ENCODE measurements at regions not wholly inside any gene's neighbourhood (a gene's known extent, or its start where the extent isn't known, plus 50 kb on each side); places are given as distances from the start of the nearest gene placed in this dataset.
A peak's percentile ranks its signal among the peaks of the same experiment; 100 is the strongest.
"Not testable (repeated sequence)": the region's sequence is repeated elsewhere in the genome, so short reads cannot be mapped to it uniquely, and the experiment has no call there.

GRCh38 chr13:95426631-95427030 is 125.4 kb upstream of the ABCC4 start:
- Histone ChIP-seq H3K9me3 (ENCODE audit: insufficient read depth, low read depth, low read length) (no peaks in the 10 kb centered on the region), H4K12ac (ENCODE audit: low read depth, low read length) (no peak overlapping the region), H3K27ac (ENCODE audit: low read depth, low read length) (no peak overlapping the region), H2BK120ac (ENCODE audit: insufficient read depth, low read length, poor library complexity) (no peak overlapping the region), H2AFZ (ENCODE audit: insufficient read depth, low read length, poor library complexity) (no peak overlapping the region), H2BK5ac (ENCODE audit: low read depth, low read length, poor library complexity) (no peak overlapping the region), H3K27me3 (ENCODE audit: insufficient read depth, low read length) (no peaks in the 10 kb centered on the region), H3K23ac (ENCODE audit: low read length) (no peak overlapping the region), H3K18ac (ENCODE audit: low read length) (no peak overlapping the region), H3K9ac (ENCODE audit: low read length) (no peak overlapping the region), H3K4me2 (ENCODE audit: low read length) (no peak overlapping the region), H3K4me3 (ENCODE audit: low read depth, low read length) (no peak overlapping the region), H3K4me1 (ENCODE audit: control insufficient read depth in 1 of 2, insufficient read depth in 2 of 2, low read length in 2 of 2) (peaks cover 0 to 2% of the 10 kb centered on the region in 2 experiments), H4K8ac (ENCODE audit: low read depth, low read length) (no peak overlapping the region), H2AK5ac (ENCODE audit: low read length) (no peak overlapping the region), H3K14ac (ENCODE audit: low read length) (no peak overlapping the region), H3K79me1 (ENCODE audit: low read length) (no peaks in the 10 kb centered on the region), H2BK12ac (ENCODE audit: low read length) (no peak overlapping the region), H3K79me2 (ENCODE audit: control insufficient read depth, insufficient read depth, low read length, poor library complexity) (no peaks in the 10 kb centered on the region), H4K91ac (ENCODE audit: low read depth, low read length) (no peak overlapping the region), H3K4ac (ENCODE audit: low read depth, low read length) (no peak overlapping the region), H3K36me3 (ENCODE audit: control insufficient read depth in 1 of 2, insufficient read depth in 2 of 2, low read length in 2 of 2) (no peaks in the 10 kb centered on the region)
- no CpG with 5 or more reads among the region's 6 CpGs for WGBS (ENCODE audit: extremely low coverage, insufficient coverage, insufficient read length)
- DNase-seq = peak; percentile 76 to 91

- H3K4ac ChIP-seq (ENCODE audit: low read depth, low read length); H2AFZ ChIP-seq (ENCODE audit: insufficient read depth, low read length, poor library complexity); H2BK5ac ChIP-seq (ENCODE audit: low read depth, low read length, poor library complexity); H3K14ac ChIP-seq (ENCODE audit: low read length); H3K36me3 ChIP-seq (ENCODE audit: control insufficient read depth in 1 of 2, insufficient read depth in 2 of 2, low read length in 2 of 2); H3K27ac ChIP-seq (ENCODE audit: low read depth, low read length); H3K4me3 ChIP-seq (ENCODE audit: low read depth, low read length); H3K79me2 ChIP-seq (ENCODE audit: control insufficient read depth, insufficient read depth, low read length, poor library complexity); H4K91ac ChIP-seq (ENCODE audit: low read depth, low read length); H3K79me1 ChIP-seq (ENCODE audit: low read length); H4K8ac ChIP-seq (ENCODE audit: low read depth, low read length); H3K18ac ChIP-seq (ENCODE audit: low read length); H4K12ac ChIP-seq (ENCODE audit: low read depth, low read length); H3K4me2 ChIP-seq (ENCODE audit: low read length); H2BK12ac ChIP-seq (ENCODE audit: low read length); H3K9ac ChIP-seq (ENCODE audit: low read length); H3K4me1 ChIP-seq (ENCODE audit: control insufficient read depth in 1 of 2, insufficient read depth in 2 of 2, low read length in 2 of 2); H2AK5ac ChIP-seq (ENCODE audit: low read length); H3K23ac ChIP-seq (ENCODE audit: low read length); H2BK120ac ChIP-seq (ENCODE audit: insufficient read depth, low read length, poor library complexity); H3K27me3 ChIP-seq (ENCODE audit: insufficient read depth, low read length); H3K9me3 ChIP-seq (ENCODE audit: insufficient read depth, low read depth, low read length): not testable (repeated sequence)
- DNase-seq = peak; percentile 7 to 79
- WGBS (ENCODE audit: extremely low coverage, insufficient coverage, insufficient read length) = no CpG with 5 or more reads among the region's 6 CpGs
Observed at GRCh38 chr13:95430525-95430924, 122.0 kb upstream of the CLDN10 start.

GRCh38 chr13:95432141-95432540 is 120.4 kb upstream of the CLDN10 start:
- no peak overlapping the region for H3K18ac ChIP-seq (ENCODE audit: low read length)
- H3K27ac ChIP-seq (ENCODE audit: low read depth, low read length) = no peak overlapping the region
- H3K9ac ChIP-seq (ENCODE audit: low read length) = no peak overlapping the region
- no peak overlapping the region for H3K4me3 ChIP-seq (ENCODE audit: low read depth, low read length)
- H3K27me3 ChIP-seq (ENCODE audit: insufficient read depth, low read length) = no peaks in the 10 kb centered on the region
- no peaks in the 10 kb centered on the region for H3K36me3 ChIP-seq (ENCODE audit: control insufficient read depth in 1 of 2, insufficient read depth in 2 of 2, low read length in 2 of 2)
- peak; percentile 40 to 63 for DNase-seq
- H3K79me2 ChIP-seq (ENCODE audit: control insufficient read depth, insufficient read depth, low read length, poor library complexity) = no peaks in the 10 kb centered on the region
- H3K14ac ChIP-seq (ENCODE audit: low read length) = no peak overlapping the region
- H2AK5ac ChIP-seq (ENCODE audit: low read length) = no peak overlapping the region
- no peak overlapping the region for H2BK12ac ChIP-seq (ENCODE audit: low read length)
- H2AFZ ChIP-seq (ENCODE audit: insufficient read depth, low read length, poor library complexity) = no peak overlapping the region
- H3K4me2 ChIP-seq (ENCODE audit: low read length) = no peak overlapping the region
- 100% methylated on average over 1 of the region's 4 CpGs for whole genome bisulfite sequencing (ENCODE audit: extremely low coverage, insufficient coverage, insufficient read length)
- no peak overlapping the region for H2BK120ac ChIP-seq (ENCODE audit: insufficient read depth, low read length, poor library complexity)
- no peak overlapping the region for H4K91ac ChIP-seq (ENCODE audit: low read depth, low read length)
- peaks cover 0 to 2% of the 10 kb centered on the region in 2 experiments for H3K4me1 ChIP-seq (ENCODE audit: control insufficient read depth in 1 of 2, insufficient read depth in 2 of 2, low read length in 2 of 2)
- no peak overlapping the region for H2BK5ac ChIP-seq (ENCODE audit: low read depth, low read length, poor library complexity)
- no peaks in the 10 kb centered on the region for H3K9me3 ChIP-seq (ENCODE audit: insufficient read depth, low read depth, low read length)
- H3K79me1 ChIP-seq (ENCODE audit: low read length) = no peaks in the 10 kb centered on the region
- no peak overlapping the region for H4K8ac ChIP-seq (ENCODE audit: low read depth, low read length)
- H3K23ac ChIP-seq (ENCODE audit: low read length) = no peak overlapping the region
- H3K4ac ChIP-seq (ENCODE audit: low read depth, low read length) = no peak overlapping the region
- H4K12ac ChIP-seq (ENCODE audit: low read depth, low read length) = no peak overlapping the region

- WGBS (ENCODE audit: extremely low coverage, insufficient coverage, insufficient read length) = no CpG with 5 or more reads among the region's 21 CpGs
- H3K9me3 ChIP-seq (ENCODE audit: insufficient read depth, low read depth, low read length) = no peaks in the 10 kb centered on the region
Observed at GRCh38 chr13:95433537-95433936, 119.0 kb upstream of the CLDN10 start.

More at GRCh38 chr13:95433537-95433936, 119.0 kb upstream of the CLDN10 start:
- H2BK5ac ChIP-seq (ENCODE audit: low read depth, low read length, poor library complexity) = no peak overlapping the region
- no peak overlapping the region for H3K4me3 ChIP-seq (ENCODE audit: low read depth, low read length)
- no peak overlapping the region for H3K23ac ChIP-seq (ENCODE audit: low read length)
- H2AK5ac ChIP-seq (ENCODE audit: low read length) = no peak overlapping the region
- no peak overlapping the region for H3K4me2 ChIP-seq (ENCODE audit: low read length)
- H3K18ac ChIP-seq (ENCODE audit: low read length) = no peak overlapping the region
- no peaks in the 10 kb centered on the region for H3K79me2 ChIP-seq (ENCODE audit: control insufficient read depth, insufficient read depth, low read length, poor library complexity)
- H3K4ac ChIP-seq (ENCODE audit: low read depth, low read length) = no peak overlapping the region
- H2BK12ac ChIP-seq (ENCODE audit: low read length) = no peak overlapping the region
- H2BK120ac ChIP-seq (ENCODE audit: insufficient read depth, low read length, poor library complexity) = no peak overlapping the region
- no peak for DNase-seq
- H3K27ac ChIP-seq (ENCODE audit: low read depth, low read length) = no peak overlapping the region
- H4K8ac ChIP-seq (ENCODE audit: low read depth, low read length) = no peak overlapping the region
- no peaks in the 10 kb centered on the region for H3K27me3 ChIP-seq (ENCODE audit: insufficient read depth, low read length)
- H3K4me1 ChIP-seq (ENCODE audit: control insufficient read depth in 1 of 2, insufficient read depth in 2 of 2, low read length in 2 of 2) = peaks cover 0 to 2% of the 10 kb centered on the region in 2 experiments
- no peak overlapping the region for H3K9ac ChIP-seq (ENCODE audit: low read length)
- no peak overlapping the region for H3K14ac ChIP-seq (ENCODE audit: low read length)
- H3K79me1 ChIP-seq (ENCODE audit: low read length) = no peaks in the 10 kb centered on the region
- H4K91ac ChIP-seq (ENCODE audit: low read depth, low read length) = no peak overlapping the region
- no peaks in the 10 kb centered on the region for H3K36me3 ChIP-seq (ENCODE audit: control insufficient read depth in 1 of 2, insufficient read depth in 2 of 2, low read length in 2 of 2)
- no peak overlapping the region for H4K12ac ChIP-seq (ENCODE audit: low read depth, low read length)
- H2AFZ ChIP-seq (ENCODE audit: insufficient read depth, low read length, poor library complexity) = no peak overlapping the region
